K562 (cell line): ENCODE measurements at regions not wholly inside any gene's neighbourhood (a gene's known extent, or its start where the extent isn't known, plus 50 kb on each side); places are given as distances from the start of the nearest gene placed in this dataset.

Experiments
- CHCHD3 ChIP-seq: fragments of 250-450 bp; sonication (Bioruptor Pico); IDR thresholded peaks from 2 replicates; pipeline ENCODE4 v2.1.2; 2022; ENCODE audit warnings: mild to moderate bottlenecking
- KLF1 ChIP-seq: fragments of 450-650 bp; IDR thresholded peaks from 2 replicates; pipeline ENCODE4 v1.6.1; 2016; ENCODE audit warnings: missing genetic modification characterization, missing compliant biosample characterization
- MAZ ChIP-seq, 2 experiments: fragments of 450-650 bp in 1 of 2; sonication (generic) in 1 of 2; formaldehyde crosslinking; IDR thresholded peaks in 1 of 2; conservative IDR thresholded peaks in 1 of 2; 2 replicates each; pipeline versions ENCODE4 v1.4.0 to v1.5.0; 2020; ENCODE audit warnings: mild to moderate bottlenecking in 1 of 2, missing genetic modification reagents in 1 of 2
- POLR2A ChIP-seq: fragments of 450-650 bp; conservative IDR thresholded peaks from 2 replicates; pipeline ENCODE4 v1.6.1; 2016
- POLR2AphosphoS5 ChIP-seq: IDR thresholded peaks from 2 replicates; pipeline ENCODE4 v1.6.1; 2011; ENCODE audit warnings: mild to moderate bottlenecking, low read depth, low read length, moderate library complexity; ENCODE audit not compliant: control insufficient read depth, insufficient read depth
- TF ChIP-seq, protein P1 (sequence below): sonication (generic); formaldehyde crosslinking; IDR thresholded peaks from 2 replicates; pipeline ENCODE4 v1.8.1; 2022; ENCODE audit warnings: missing genetic modification reagents
- TF ChIP-seq, protein P2 (sequence below): fragments of 250-450 bp; sonication (Bioruptor Pico); IDR thresholded peaks from 2 replicates; pipeline ENCODE4 v1.4.0; 2020; ENCODE audit warnings: mild to moderate bottlenecking, moderate library complexity
- TF ChIP-seq, protein P3 (sequence below): sonication (generic); formaldehyde crosslinking; IDR thresholded peaks from 2 replicates; pipeline ENCODE4 v1.8.0; 2022; ENCODE audit warnings: mild to moderate bottlenecking, missing genetic modification reagents
- TF ChIP-seq, protein P4 (sequence below): sonication (generic); formaldehyde crosslinking; IDR thresholded peaks from 2 replicates; pipeline ENCODE4 v1.8.0; 2022; ENCODE audit warnings: mild to moderate bottlenecking, low read depth, missing genetic modification reagents

DNA sequence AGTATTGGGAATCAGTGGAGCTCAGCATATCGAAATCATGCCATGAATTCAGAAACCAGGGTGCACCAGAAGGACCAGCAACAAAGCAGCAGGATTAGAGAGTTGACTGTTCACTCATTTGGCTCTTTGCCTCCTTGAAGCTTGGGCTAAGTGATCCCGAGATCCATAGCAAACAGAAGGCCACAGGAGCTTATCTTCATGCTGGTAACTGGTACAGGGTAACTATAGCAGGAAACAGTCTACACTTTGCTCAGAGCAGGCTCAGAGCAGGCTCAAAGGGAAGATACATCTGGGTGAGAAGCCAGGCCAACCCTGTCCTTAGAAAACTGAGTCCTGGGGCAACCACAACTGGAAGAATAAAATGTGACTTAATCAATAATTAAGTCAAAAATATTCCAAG, 111.1 kb downstream of the GRIN2B start:
- TF ChIP-seq MAZ (CRISPR knock-in tag; conservative IDR thresholded peaks at IDR 0.05 in 1 of 2, IDR thresholded peaks at IDR 0.05 in 1 of 2) (no peak), POLR2A (no peak), CHCHD3 (CRISPR knock-in tag) (no peak), KLF1 (tag) (no peak), POLR2AphosphoS5 (no peak)
- TF ChIP-seq, protein P1, sequence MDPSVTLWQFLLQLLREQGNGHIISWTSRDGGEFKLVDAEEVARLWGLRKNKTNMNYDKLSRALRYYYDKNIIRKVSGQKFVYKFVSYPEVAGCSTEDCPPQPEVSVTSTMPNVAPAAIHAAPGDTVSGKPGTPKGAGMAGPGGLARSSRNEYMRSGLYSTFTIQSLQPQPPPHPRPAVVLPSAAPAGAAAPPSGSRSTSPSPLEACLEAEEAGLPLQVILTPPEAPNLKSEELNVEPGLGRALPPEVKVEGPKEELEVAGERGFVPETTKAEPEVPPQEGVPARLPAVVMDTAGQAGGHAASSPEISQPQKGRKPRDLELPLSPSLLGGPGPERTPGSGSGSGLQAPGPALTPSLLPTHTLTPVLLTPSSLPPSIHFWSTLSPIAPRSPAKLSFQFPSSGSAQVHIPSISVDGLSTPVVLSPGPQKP: no peak
- TF ChIP-seq, protein P2, sequence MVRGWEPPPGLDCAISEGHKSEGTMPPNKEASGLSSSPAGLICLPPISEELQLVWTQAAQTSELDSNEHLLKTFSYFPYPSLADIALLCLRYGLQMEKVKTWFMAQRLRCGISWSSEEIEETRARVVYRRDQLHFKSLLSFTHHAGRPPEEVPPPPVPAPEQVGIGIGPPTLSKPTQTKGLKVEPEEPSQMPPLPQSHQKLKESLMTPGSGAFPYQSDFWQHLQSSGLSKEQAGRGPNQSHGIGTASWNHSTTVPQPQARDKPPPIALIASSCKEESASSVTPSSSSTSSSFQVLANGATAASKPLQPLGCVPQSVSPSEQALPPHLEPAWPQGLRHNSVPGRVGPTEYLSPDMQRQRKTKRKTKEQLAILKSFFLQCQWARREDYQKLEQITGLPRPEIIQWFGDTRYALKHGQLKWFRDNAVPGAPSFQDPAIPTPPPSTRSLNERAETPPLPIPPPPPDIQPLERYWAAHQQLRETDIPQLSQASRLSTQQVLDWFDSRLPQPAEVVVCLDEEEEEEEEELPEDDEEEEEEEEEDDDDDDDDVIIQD (CRISPR knock-in tag): no peak
- TF ChIP-seq, protein P3, sequence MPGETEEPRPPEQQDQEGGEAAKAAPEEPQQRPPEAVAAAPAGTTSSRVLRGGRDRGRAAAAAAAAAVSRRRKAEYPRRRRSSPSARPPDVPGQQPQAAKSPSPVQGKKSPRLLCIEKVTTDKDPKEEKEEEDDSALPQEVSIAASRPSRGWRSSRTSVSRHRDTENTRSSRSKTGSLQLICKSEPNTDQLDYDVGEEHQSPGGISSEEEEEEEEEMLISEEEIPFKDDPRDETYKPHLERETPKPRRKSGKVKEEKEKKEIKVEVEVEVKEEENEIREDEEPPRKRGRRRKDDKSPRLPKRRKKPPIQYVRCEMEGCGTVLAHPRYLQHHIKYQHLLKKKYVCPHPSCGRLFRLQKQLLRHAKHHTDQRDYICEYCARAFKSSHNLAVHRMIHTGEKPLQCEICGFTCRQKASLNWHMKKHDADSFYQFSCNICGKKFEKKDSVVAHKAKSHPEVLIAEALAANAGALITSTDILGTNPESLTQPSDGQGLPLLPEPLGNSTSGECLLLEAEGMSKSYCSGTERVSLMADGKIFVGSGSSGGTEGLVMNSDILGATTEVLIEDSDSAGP (CRISPR knock-in tag): no peak
- TF ChIP-seq, protein P4, sequence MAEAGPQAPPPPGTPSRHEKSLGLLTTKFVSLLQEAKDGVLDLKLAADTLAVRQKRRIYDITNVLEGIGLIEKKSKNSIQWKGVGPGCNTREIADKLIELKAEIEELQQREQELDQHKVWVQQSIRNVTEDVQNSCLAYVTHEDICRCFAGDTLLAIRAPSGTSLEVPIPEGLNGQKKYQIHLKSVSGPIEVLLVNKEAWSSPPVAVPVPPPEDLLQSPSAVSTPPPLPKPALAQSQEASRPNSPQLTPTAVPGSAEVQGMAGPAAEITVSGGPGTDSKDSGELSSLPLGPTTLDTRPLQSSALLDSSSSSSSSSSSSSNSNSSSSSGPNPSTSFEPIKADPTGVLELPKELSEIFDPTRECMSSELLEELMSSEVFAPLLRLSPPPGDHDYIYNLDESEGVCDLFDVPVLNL (CRISPR knock-in tag): no peak
